GM12878 (cell line): ENCODE measurements at regions not wholly inside any gene's neighbourhood (a gene's known extent, or its start where the extent isn't known, plus 50 kb on each side); places are given as distances from the start of the nearest gene placed in this dataset.

Source experiments
- ATAC-seq: fragments of 200-7000 bp; cut with Tn5 transposase; 3 replicates; pipeline ENCODE4 v1.9.1; 2020; ENCODE audit warnings: mild to moderate bottlenecking, moderate library complexity
- BruUV-seq: library from RNA; stranded (reverse); fragments of 400-500 nt; replicated peaks from 2 replicates; lab custom pipeline; 2021; lab: Mats Ljungman, UMichigan
- CTCF ChIA-PET: fragments of 300-600 bp; sonication (Branson Sonifier 250); formaldehyde crosslinking; extraction: SDS; loops from one replicate; lab custom pipeline; 2021; ENCODE audit warnings: inconsistent platforms; lab: Yijun Ruan, JAX
- POLR2A ChIA-PET: fragments of 350-600 bp; formaldehyde crosslinking; extraction: SDS; loops from one replicate; lab custom pipeline; 2021; ENCODE audit warnings: inconsistent platforms; lab: Charles Lee
- RAD21 ChIA-PET: fragments of 300-600 bp; sonication (Branson Sonifier 250); formaldehyde crosslinking; loops from one replicate; lab custom pipeline; 2023; ENCODE audit warnings: antibody characterized with exemption; ENCODE audit not compliant: unreplicated experiment; lab: Charles Lee
- SMC1A ChIA-PET: fragments of 300-600 bp; sonication (Branson Sonifier 250); formaldehyde crosslinking; loops from one replicate; lab custom pipeline; 2023; ENCODE audit not compliant: unreplicated experiment, uncharacterized antibody; lab: Charles Lee
- DNase-seq: peaks from one replicate; pipeline ENCODE4 v3.0.0-alpha.2; 2011; ENCODE audit warnings: low read depth, low spot score
- FAIRE-seq: peaks from 3 replicates; lab custom pipeline; 2011; peaks lifted over from hg19 to GRCh38; lab: Jason Lieb, UNC
- H2AFZ ChIP-seq: 2 replicates; pipeline ENCODE4 v1.6.0; 2011; ENCODE audit warnings: low read depth, low read length, control low read depth; ENCODE audit not compliant: control insufficient read depth
- H3K27ac ChIP-seq: 2 replicates; pipeline ENCODE4 v1.5.1; 2011; ENCODE audit warnings: control low read depth; ENCODE audit not compliant: control insufficient read depth, insufficient read depth
- H3K27me3 ChIP-seq, 2 experiments: replicated peaks in 1 of 2; 2 replicates each; pipeline versions ENCODE4 v1.6.0 to v1.6.1; 2011; ENCODE audit warnings: low read length in 1 of 2; ENCODE audit not compliant: control insufficient read depth in 2 of 2, insufficient read depth in 2 of 2
- H3K36me3 ChIP-seq, 2 experiments: 2 replicates each; pipeline ENCODE4 v1.5.1; 2011; ENCODE audit warnings: low read length in 1 of 2; ENCODE audit not compliant: control insufficient read depth in 2 of 2, insufficient read depth in 2 of 2
- H3K4me1 ChIP-seq: 2 replicates; pipeline ENCODE4 v1.6.1; 2011; ENCODE audit warnings: mild to moderate bottlenecking, low read length, moderate library complexity, mixed read lengths; ENCODE audit not compliant: control insufficient read depth, insufficient read depth
- H3K4me2 ChIP-seq: 2 replicates; pipeline ENCODE4 v1.6.0; 2011; ENCODE audit warnings: control low read depth; ENCODE audit not compliant: control insufficient read depth, insufficient read depth
- H3K4me3 ChIP-seq: fragments of 200-600 bp; sonication (generic); 2 replicates; pipeline ENCODE4 v1.5.1; 2016
- H3K79me2 ChIP-seq: 2 replicates; pipeline ENCODE4 v1.6.0; 2011; ENCODE audit warnings: low read length; ENCODE audit not compliant: control insufficient read depth, insufficient read depth
- H3K9ac ChIP-seq: 2 replicates; pipeline ENCODE4 v1.8.0; 2011; ENCODE audit warnings: low read length, control low read depth, mixed read lengths; ENCODE audit not compliant: control insufficient read depth, insufficient read depth
- H3K9me3 ChIP-seq: replicated peaks from 3 replicates; pipeline ENCODE4 v1.5.1; 2011; ENCODE audit warnings: mild to moderate bottlenecking, low read length; ENCODE audit not compliant: control insufficient read depth, insufficient read depth
- H4K20me1 ChIP-seq: 2 replicates; pipeline ENCODE4 v1.6.0; 2011; ENCODE audit not compliant: control insufficient read depth, insufficient read depth
- CREB1 ChIP-seq: IDR thresholded peaks from 2 replicates; pipeline ENCODE4 v1.6.1; 2012; ENCODE audit warnings: low read depth, mild to moderate bottlenecking, inconsistent platforms
- EED ChIP-seq: sonication (generic); IDR thresholded peaks from 2 replicates; pipeline ENCODE4 v1.6.1; 2016; ENCODE audit warnings: antibody characterized with exemption, low read depth
- HDAC2 ChIP-seq: fragments of 200-600 bp; sonication (generic); IDR thresholded peaks from 2 replicates; pipeline ENCODE4 v1.6.1; 2017
- IRF4 ChIP-seq: IDR thresholded peaks from 2 replicates; pipeline ENCODE4 v1.6.1; 2011; ENCODE audit warnings: low read depth, low read length
- IRF5 ChIP-seq: fragments of 450-650 bp; IDR thresholded peaks from 2 replicates; pipeline ENCODE4 v1.6.1; 2017; ENCODE audit warnings: borderline replicate concordance
- NFIC ChIP-seq: IDR thresholded peaks from 2 replicates; pipeline ENCODE4 v1.6.1; 2012; ENCODE audit warnings: low read depth, mild to moderate bottlenecking, inconsistent platforms, low read length, moderate library complexity
- NFYB ChIP-seq: IDR thresholded peaks from 2 replicates; pipeline ENCODE4 v1.6.1; 2011; ENCODE audit warnings: low read depth, mild to moderate bottlenecking, low read length, improper control_type of control experiment, moderate library complexity; ENCODE audit not compliant: insufficient read depth
- POU2F2 ChIP-seq: IDR thresholded peaks from 3 replicates; pipeline ENCODE4 v1.6.1; 2011; ENCODE audit warnings: low read depth, mild to moderate bottlenecking, low read length, borderline replicate concordance
- RAD21 ChIP-seq: IDR thresholded peaks from 2 replicates; pipeline ENCODE4 v1.6.1; 2011; ENCODE audit warnings: mild to moderate bottlenecking, low read depth, low read length, moderate library complexity; ENCODE audit not compliant: insufficient read depth
- SMAD1 ChIP-seq: fragments of 450-650 bp; IDR thresholded peaks from 2 replicates; pipeline ENCODE4 v1.6.1; 2018; ENCODE audit warnings: mild to moderate bottlenecking, low read depth; ENCODE audit not compliant: partially characterized antibody
- SP1 ChIP-seq: IDR thresholded peaks from one replicate; pipeline ENCODE4 v1.6.1; 2011; ENCODE audit warnings: low read depth, low read length
- WGBS: methylation state at CpG from one replicate; pipeline ENCODE4 v1.1.6; 2016; ENCODE audit warnings: low lambda C conversion rate; ENCODE audit not compliant: insufficient replicate concordance, insufficient coverage; ENCODE audit errors: missing lambda C conversion rate; 5-methylcytosine and 5-hydroxymethylcytosine counted together
- in situ Hi-C: fragments of 300-500 bp; cut with MboI; formaldehyde crosslinking; loops from 9 replicates; pipeline ENCODE4 v1.14.3; 2018; ENCODE audit warnings: mixed read lengths
- intact Hi-C: fragments of 100-400 bp; cut with micrococcal nuclease; formaldehyde crosslinking; loops from one replicate; pipeline ENCODE4 v1.14.2; 2022; ENCODE audit not compliant: unreplicated experiment
- TF ChIP-seq, protein P1 (sequence below): fragments of 450-650 bp; formaldehyde crosslinking; IDR thresholded peaks from 2 replicates; pipeline ENCODE4 v1.4.0; 2022; ENCODE audit warnings: mild to moderate bottlenecking, moderate library complexity
- TF ChIP-seq, protein P2 (sequence below): IDR thresholded peaks from 2 replicates; pipeline ENCODE4 v1.6.1; 2011; ENCODE audit warnings: low read depth, mild to moderate bottlenecking, low read length, moderate library complexity, borderline replicate concordance; ENCODE audit errors: extremely low read depth
- TF ChIP-seq, protein P3 (sequence below): fragments of 450-650 bp; IDR thresholded peaks from 2 replicates; pipeline ENCODE4 v1.6.1; 2016; ENCODE audit warnings: mild to moderate bottlenecking

DNA sequence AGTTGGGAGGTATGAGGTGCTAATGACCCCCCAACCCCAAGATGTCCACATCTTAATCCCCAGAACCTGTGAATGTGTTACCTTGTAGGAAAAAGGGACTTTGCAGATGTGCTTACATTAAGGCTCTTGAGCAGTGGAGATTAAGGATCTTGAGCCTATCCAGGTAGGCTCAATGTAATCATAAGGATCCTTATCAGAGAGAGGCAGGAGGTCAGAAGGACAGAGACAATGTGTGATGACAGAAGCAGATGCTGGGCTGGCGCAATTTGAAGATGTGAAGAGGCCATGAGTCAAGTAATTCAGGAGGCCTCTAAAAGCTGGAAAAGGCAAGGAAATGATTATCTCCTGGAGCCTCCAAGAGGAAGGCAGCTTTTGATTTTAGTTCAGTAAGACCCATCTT, 90.4 kb upstream of the MAX start:
- ChIA-PET POLR2A (interaction anchor here (1.0 kb wide), 1 partner anchor 15 kb away, joined by 3 read pairs; no protein-coding TSS in a partner anchor), SMC1A (no interaction called here), RAD21 (no interaction called here), CTCF (no interaction called here)
- DNase-seq: no peak
- no peak overlapping the region for H3K27ac ChIP-seq
- WGBS: 47% methylated on average over 1 of the region's 1 CpG
- H3K79me2 ChIP-seq: no peaks in the 10 kb centered on the region
- BruUV-seq: no TSS peak
- in situ Hi-C loops (no loop called here), intact Hi-C loops (no loop called here)
- ATAC-seq: no peak
- H4K20me1 ChIP-seq: no peaks in the 10 kb centered on the region
- H3K4me2 ChIP-seq: no peak overlapping the region
- H3K36me3 ChIP-seq: no peaks in the 10 kb centered on the region
- TF ChIP-seq CREB1: no peak
- TF ChIP-seq, protein P1, sequence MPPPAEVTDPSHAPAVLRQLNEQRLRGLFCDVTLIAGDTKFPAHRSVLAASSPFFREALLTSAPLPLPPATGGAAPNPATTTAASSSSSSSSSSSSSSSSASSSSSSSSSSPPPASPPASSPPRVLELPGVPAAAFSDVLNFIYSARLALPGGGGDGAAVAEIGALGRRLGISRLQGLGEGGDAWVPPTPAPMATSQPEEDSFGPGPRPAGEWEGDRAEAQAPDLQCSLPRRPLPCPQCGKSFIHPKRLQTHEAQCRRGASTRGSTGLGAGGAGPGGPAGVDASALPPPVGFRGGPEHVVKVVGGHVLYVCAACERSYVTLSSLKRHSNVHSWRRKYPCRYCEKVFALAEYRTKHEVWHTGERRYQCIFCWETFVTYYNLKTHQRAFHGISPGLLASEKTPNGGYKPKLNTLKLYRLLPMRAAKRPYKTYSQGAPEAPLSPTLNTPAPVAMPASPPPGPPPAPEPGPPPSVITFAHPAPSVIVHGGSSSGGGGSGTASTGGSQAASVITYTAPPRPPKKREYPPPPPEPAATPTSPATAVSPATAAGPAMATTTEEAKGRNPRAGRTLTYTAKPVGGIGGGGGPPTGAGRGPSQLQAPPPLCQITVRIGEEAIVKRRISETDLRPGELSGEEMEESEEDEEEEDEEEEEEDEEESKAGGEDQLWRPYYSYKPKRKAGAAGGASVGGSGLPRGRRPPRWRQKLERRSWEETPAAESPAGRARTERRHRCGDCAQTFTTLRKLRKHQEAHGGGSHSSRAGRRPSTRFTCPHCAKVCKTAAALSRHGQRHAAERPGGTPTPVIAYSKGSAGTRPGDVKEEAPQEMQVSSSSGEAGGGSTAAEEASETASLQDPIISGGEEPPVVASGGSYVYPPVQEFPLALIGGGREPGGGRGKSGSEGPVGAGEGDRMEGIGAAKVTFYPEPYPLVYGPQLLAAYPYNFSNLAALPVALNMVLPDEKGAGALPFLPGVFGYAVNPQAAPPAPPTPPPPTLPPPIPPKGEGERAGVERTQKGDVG: no peak
- no peak for TF ChIP-seq IRF5
- TF ChIP-seq SP1: no peak
- TF ChIP-seq RAD21: no peak
- no peak for TF ChIP-seq IRF4
- no peak for TF ChIP-seq HDAC2
- TF ChIP-seq EED: no peak
- no peak for TF ChIP-seq NFYB
- TF ChIP-seq SMAD1: no peak
- no peak for TF ChIP-seq POU2F2
- TF ChIP-seq, protein P2, sequence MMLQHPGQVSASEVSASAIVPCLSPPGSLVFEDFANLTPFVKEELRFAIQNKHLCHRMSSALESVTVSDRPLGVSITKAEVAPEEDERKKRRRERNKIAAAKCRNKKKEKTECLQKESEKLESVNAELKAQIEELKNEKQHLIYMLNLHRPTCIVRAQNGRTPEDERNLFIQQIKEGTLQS: no peak
- TF ChIP-seq, protein P3, sequence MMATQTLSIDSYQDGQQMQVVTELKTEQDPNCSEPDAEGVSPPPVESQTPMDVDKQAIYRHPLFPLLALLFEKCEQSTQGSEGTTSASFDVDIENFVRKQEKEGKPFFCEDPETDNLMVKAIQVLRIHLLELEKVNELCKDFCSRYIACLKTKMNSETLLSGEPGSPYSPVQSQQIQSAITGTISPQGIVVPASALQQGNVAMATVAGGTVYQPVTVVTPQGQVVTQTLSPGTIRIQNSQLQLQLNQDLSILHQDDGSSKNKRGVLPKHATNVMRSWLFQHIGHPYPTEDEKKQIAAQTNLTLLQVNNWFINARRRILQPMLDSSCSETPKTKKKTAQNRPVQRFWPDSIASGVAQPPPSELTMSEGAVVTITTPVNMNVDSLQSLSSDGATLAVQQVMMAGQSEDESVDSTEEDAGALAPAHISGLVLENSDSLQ: no peak
- no peak for TF ChIP-seq NFIC
- H3K9me3 ChIP-seq: no peaks in the 10 kb centered on the region; the same call in 2 of the 3 replicates
- H3K27me3 ChIP-seq: no peaks in the 10 kb centered on the region; a peak in 1 of 4 replicates
- H3K9ac ChIP-seq: no peak overlapping the region
- H3K4me1 ChIP-seq: peaks cover 21% of the 10 kb centered on the region
- H3K4me3 ChIP-seq: no peak overlapping the region
- no peak for FAIRE-seq
- H2AFZ ChIP-seq: no peak overlapping the region
